NCI-H2107 treated with DMSO at 0.1 percent for 48 hours (cell line): ENCODE measurements at regions not wholly inside any gene's neighbourhood (a gene's known extent, or its start where the extent isn't known, plus 50 kb on each side); places are given as distances from the start of the nearest gene placed in this dataset.

ENCODE experiments used
- DNase-seq: peaks from one replicate; lab custom pipeline; 2025; ENCODE audit not compliant: unreplicated experiment; lab: John Stamatoyannopoulos, UW

- no peak for DNase-seq
Observed at GRCh38 chr1:177793900-177794299, 176.0 kb downstream of the SEC16B start.

GRCh38 chr1:177790566-177790965 is 179.3 kb downstream of the SEC16B start:
- DNase-seq, result no peak

DNA sequence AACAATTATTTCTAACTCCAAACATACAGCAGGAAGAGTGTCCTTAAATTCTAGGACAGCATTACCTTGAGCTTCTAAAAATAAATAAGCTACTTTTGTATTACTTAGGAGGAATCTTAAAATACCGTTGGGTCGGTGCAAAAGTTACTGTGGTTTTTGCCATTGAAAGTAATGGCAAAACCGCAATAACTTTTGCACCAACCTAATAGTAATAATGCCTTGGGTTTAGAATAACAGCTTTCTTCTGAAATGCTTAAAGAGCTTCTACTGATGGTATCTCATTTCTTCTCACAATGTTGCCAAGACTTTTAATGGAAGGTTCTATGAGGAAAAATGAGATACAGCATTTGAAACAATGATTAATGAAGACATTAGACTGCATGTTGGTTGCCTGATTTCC is 179.9 kb downstream of the SEC16B start:
- DNase-seq, result no peak

- DNase-seq, result no peak
Observed at GRCh38 chr1:177786176-177786745, 183.6 kb downstream of the SEC16B start.

DNA sequence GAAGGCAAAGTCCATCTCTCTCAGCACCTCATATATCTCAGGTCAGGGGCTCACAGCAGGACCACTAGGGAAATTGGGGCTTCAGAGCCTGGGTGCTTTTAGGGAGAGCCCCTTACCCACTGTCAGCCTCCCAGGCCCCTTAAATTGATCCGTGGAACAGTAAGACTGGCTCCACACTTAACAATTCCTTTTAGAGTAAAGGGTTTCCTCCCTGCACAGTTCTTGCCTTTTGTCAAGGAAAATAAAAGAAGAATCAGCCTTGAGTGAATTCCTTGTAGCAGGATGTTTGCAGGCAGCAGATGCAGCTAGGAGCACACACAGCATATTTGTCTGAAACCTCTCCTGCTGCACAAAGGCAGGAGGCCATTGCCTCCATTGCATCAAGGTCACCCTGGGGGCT is 184.9 kb downstream of the SEC16B start:
- DNase-seq, result no peak

- no peak for DNase-seq
Observed at GRCh38 chr1:177784409-177784808, 185.4 kb downstream of the SEC16B start.

GRCh38 chr1:177783051-177783450 is 186.8 kb downstream of the SEC16B start:
- DNase-seq, result no peak

DNA sequence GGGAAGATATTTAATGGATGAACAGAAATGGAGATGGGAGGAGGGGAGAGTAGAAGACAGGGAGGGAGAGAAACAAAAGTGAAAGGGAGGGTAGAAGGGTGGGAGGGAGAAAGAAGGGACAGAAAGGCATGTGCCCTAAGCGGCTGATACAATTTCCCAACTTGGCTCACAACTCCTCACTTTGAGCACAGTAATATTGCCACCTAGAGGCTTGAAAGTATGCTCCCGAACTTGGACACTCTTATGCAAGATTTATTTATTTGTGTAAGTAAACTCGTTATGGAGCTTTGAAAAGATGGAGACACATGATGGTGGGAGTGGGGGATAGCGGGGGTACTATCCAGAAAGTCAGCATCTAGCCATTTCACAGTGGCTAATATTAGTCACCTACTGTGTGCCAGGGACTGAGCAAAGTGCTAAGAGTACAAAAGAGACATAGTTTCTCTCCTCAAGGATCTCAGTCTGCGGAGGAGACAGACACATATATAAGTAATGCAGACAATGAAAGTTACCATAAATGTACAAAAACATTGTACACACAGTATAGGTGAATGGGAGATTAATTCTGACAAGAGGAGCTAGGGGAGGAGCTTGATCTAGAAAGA is 189.7 kb downstream of the SEC16B start:
- DNase-seq, result peak; percentile 94

GRCh38 chr1:177779166-177779965 is 190.5 kb downstream of the SEC16B start:
- DNase-seq, result no peak

DNA sequence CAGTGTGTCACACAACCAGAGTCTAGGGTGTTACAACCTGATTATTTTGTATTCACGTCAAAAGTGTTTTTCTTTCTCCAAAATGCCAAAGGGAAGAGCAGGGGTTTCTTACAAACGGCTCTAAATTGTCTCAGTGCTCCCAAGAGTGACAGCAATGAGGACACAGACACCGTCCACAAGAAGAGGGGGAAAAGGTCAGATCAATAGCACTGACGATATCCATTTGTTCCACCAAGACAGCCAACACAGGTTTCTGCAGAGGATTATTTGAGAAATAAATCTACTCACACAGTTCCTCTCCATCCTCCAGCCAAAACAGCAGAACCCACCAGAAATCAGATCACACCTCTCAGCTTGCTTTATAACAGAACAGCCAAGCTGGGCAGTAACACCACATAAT is 193.9 kb downstream of the SEC16B start:
- DNase-seq, result no peak

DNA sequence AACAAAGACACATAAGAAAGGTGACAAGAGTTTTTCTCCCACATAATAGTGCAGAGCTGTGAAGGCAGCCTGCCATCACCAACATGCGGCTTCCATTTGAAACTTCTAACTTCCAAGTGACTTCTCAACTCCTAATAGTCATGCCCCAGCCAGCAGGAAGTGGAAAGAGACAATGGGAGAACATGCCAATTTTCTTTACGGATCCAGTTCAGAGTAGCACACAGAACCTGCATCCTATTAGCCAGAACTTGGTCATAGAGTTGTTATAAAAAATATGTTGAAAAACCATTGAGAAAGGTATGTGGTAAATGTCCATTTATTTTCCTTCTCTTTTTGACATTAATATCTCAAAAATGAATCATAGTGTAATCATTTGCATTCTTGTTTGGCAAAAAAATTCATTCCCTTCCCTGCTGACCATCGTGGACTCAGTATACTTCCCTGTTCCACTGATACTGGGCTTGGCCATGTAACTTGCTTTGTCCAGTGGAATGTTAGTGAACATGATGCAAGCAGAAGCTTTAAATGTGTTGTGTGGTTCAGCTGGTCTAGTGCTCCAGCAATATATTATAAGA is 197.4 kb downstream of the SEC16B start:
- no peak for DNase-seq

- DNase-seq, result no peak
Observed at GRCh38 chr1:177771688-177772087, 198.2 kb downstream of the SEC16B start.

DNA sequence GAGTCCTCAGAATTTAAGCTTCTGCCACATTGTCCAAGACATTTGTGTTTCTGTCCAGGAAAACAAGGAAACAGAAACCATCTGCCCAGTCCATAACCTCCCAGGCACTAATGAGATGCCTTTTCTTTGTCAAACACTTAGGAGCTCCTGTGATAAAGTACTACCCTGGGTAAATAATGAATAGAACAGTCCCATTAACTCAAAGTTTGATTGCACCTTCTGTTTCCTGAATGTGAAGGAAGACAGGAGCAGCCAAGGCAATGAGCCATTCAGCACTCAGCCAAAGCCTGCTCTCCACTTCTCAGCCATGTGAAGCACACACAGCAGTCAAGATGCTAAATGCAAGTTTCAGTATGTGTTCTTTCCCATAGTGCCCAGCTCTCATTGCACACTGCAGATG is 199.8 kb downstream of the SEC16B start:
- peak; percentile 93 for DNase-seq

GRCh38 chr1:177755851-177756560 is 213.9 kb downstream of the SEC16B start:
- no peak for DNase-seq

DNA sequence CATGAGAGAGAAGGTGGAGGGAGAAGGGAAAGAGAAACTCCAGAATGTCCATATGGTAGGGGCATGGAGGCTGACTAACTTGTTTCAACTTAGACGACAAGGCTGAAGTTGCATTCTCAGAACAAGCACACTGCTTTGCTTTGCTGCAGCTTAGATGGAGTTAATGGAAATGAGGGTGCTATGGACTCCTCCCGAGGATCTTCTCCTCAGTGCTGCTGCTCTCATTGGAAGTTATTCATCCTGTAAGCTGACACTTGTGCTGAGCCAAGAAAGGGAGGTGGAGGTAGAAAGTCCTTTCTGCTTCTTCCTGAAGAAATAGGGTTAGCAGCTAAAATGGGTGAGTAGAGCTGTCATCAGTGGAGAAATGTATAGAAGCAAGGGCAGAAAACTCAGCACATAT is 215.3 kb downstream of the SEC16B start:
- no peak for DNase-seq

- no peak for DNase-seq
Observed at GRCh38 chr1:177753655-177754054, 216.2 kb downstream of the SEC16B start.

GRCh38 chr1:177748080-177748801 is 221.6 kb downstream of the SEC16B start:
- no peak for DNase-seq

- DNase-seq, result no peak
Observed at GRCh38 chr1:177746155-177746554, 223.7 kb downstream of the SEC16B start.

DNA sequence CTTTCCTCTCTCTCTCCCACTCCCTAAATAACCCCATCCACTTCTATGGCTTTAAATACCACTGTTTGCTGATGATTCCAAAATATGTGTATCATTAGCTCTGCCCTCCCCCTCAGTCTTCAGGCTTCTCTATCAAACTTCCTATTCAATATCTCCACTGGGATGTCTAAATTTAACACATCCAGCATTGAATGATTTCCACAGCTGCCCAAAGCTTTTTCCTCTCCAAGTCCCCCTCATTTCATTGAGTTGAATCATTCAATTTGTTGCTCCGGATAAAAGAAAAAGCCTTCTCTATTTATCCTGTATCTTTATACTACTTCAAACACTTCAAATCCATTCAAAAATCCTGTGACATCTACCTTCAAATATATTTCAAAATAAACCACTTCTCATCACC is 225.0 kb downstream of the SEC16B start:
- DNase-seq, result no peak

DNA sequence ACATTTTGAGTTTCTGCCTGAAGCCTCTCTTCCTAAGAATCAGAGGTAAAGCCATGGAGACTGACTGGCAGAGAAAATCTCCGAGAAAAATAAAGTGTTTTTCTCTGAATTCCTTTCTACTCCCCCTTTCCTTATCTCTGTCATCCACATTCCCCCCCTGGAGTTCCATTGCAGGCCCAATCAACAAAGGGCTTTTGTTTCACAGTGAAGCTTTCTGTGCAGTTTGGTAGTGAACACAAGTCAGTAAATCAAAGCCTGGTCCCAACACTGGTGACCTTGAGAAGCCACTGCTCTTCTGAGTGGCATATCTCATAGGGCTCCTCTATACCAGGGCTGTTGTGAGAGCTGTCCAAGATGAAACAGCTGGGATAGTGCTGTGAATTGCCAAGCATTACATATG is 228.4 kb downstream of the SEC16B start:
- no peak for DNase-seq

GRCh38 chr1:177739780-177740179 is 230.1 kb downstream of the SEC16B start:
- no peak for DNase-seq
